HCT116 (cell line): ENCODE measurements at regions not wholly inside any gene's neighbourhood (a gene's known extent, or its start where the extent isn't known, plus 50 kb on each side); places are given as distances from the start of the nearest gene placed in this dataset.

Experiments used
- ATAC-seq: fragments of 200-7000 bp; cut with Tn5 transposase; 2 replicates; pipeline ENCODE4 v1.9.1; 2020; ENCODE audit warnings: mild to moderate bottlenecking, moderate library complexity
- BruUV-seq: library from RNA; stranded (reverse); fragments of 400-500 nt; replicated peaks from 2 replicates; lab custom pipeline; 2021; lab: Mats Ljungman, UMichigan
- CTCF ChIA-PET: fragments of 300-600 bp; sonication (Branson Sonifier 250); formaldehyde crosslinking; loops from one replicate; lab custom pipeline; 2021; ENCODE audit warnings: antibody characterized with exemption; lab: Charles Lee
- POLR2A ChIA-PET: fragments of 300-600, 350-600 bp; sonication (Branson Sonifier 250); formaldehyde crosslinking; loops from one replicate; lab custom pipeline; 2021; ENCODE audit warnings: antibody characterized with exemption; lab: Charles Lee
- RAD21 ChIA-PET, 2 experiments: fragments of 300-600 bp; sonication (Branson Sonifier 250); formaldehyde crosslinking; loops; one replicate each; lab custom pipeline; 2023; ENCODE audit warnings: low total read pairs in 2 of 2; ENCODE audit not compliant: uncharacterized antibody in 2 of 2, unreplicated experiment in 2 of 2, low non-redundant PET in 1 of 2; lab: Charles Lee
- DNase-seq: peaks from one replicate; pipeline ENCODE4 v3.0.0-alpha.2; 2010; ENCODE audit warnings: low read depth, low spot score
- H2AFZ ChIP-seq: fragments of 200-600 bp; shearing (Covaris generic), sonication (generic); 2 replicates; pipeline ENCODE4 v1.6.1; 2017; ENCODE audit warnings: low read depth, mixed run types, mixed read lengths, antibody characterized with exemption, low read length; ENCODE audit not compliant: poor library complexity, severe bottlenecking
- H3K27ac ChIP-seq: 2 replicates; pipeline ENCODE4 v1.5.1; 2012; ENCODE audit warnings: low read depth, low read length
- H3K27me3 ChIP-seq: fragments of 200-600 bp; sonication (generic); 2 replicates; pipeline ENCODE4 v1.6.1; 2016; ENCODE audit warnings: mixed run types, low read length, mixed read lengths; ENCODE audit not compliant: insufficient read depth
- H3K36me3 ChIP-seq, 2 experiments: fragments of 200-500 bp in 1 of 2; fragments of 200-600 bp in 1 of 2; sonication (Bioruptor generic) in 1 of 2; sonication (generic) in 1 of 2; 2 replicates each; pipeline versions ENCODE4 v1.5.1 to v1.6.1; 2014 to 2016; ENCODE audit warnings: low read length in 2 of 2, inconsistent platforms in 1 of 2, mixed read lengths in 1 of 2, mixed run types in 1 of 2; ENCODE audit not compliant: insufficient read depth in 2 of 2, control insufficient read depth in 1 of 2
- H3K4me1 ChIP-seq, 2 experiments: fragments of 200-600 bp in 1 of 2; sonication (generic) in 1 of 2; 2 replicates each; pipeline versions ENCODE4 v1.5.1 to v1.6.1; 2012 to 2017; ENCODE audit warnings: low read length in 2 of 2, inconsistent platforms in 1 of 2, mild to moderate bottlenecking in 1 of 2, mixed read lengths in 1 of 2, mixed run types in 1 of 2, moderate library complexity in 1 of 2; ENCODE audit not compliant: insufficient read depth in 2 of 2, control insufficient read depth in 1 of 2
- H3K4me2 ChIP-seq: fragments of 200-600 bp; sonication (generic); 2 replicates; pipeline ENCODE4 v1.6.1; 2017; ENCODE audit warnings: mixed run types, low read length, mixed read lengths
- H3K4me3 ChIP-seq, 2 experiments: fragments of 200-600 bp in 1 of 2; sonication (generic) in 1 of 2; replicated peaks in 1 of 2; 2 replicates each; pipeline ENCODE4 v1.5.1; 2011 to 2016; ENCODE audit warnings: low read length in 2 of 2, control low read depth in 1 of 2, low read depth in 1 of 2, mild to moderate bottlenecking in 1 of 2, mixed read lengths in 1 of 2, mixed run types in 1 of 2
- H3K79me2 ChIP-seq: fragments of 200-600 bp; sonication (generic); 2 replicates; pipeline ENCODE4 v1.6.1; 2017; ENCODE audit warnings: mild to moderate bottlenecking, mixed run types, low read length, moderate library complexity, mixed read lengths; ENCODE audit not compliant: insufficient read depth
- H3K9ac ChIP-seq: fragments of 200-600 bp; sonication (generic); 2 replicates; pipeline ENCODE4 v1.6.1; 2016; ENCODE audit warnings: low read length, mixed read lengths
- H3K9me2 ChIP-seq: fragments of 200-600 bp; sonication (generic), shearing (Covaris generic); 2 replicates; pipeline ENCODE4 v1.6.1; 2017; ENCODE audit warnings: mixed run types, mild to moderate bottlenecking, moderate library complexity; ENCODE audit not compliant: insufficient read depth
- H3K9me3 ChIP-seq, 2 experiments: fragments of 200-500 bp in 1 of 2; fragments of 200-600 bp in 1 of 2; sonication (Bioruptor generic) in 1 of 2; sonication (generic) in 1 of 2; 2 replicates each; pipeline ENCODE4 v1.6.1; 2014 to 2017; ENCODE audit warnings: low read length in 2 of 2, mixed read lengths in 2 of 2, inconsistent platforms in 1 of 2, low read depth in 1 of 2, mild to moderate bottlenecking in 1 of 2, mixed run types in 1 of 2, moderate library complexity in 1 of 2; ENCODE audit not compliant: control insufficient read depth in 1 of 2, insufficient read depth in 1 of 2
- H4K20me1 ChIP-seq: fragments of 200-600 bp; sonication (generic), shearing (Covaris generic); 2 replicates; pipeline ENCODE4 v1.6.1; 2017; ENCODE audit warnings: mixed run types, mild to moderate bottlenecking, moderate library complexity; ENCODE audit not compliant: insufficient read depth
- CBX3 ChIP-seq: IDR thresholded peaks from 2 replicates; pipeline ENCODE4 v1.6.1; 2012; ENCODE audit warnings: low read depth
- CEBPB ChIP-seq: IDR thresholded peaks from 2 replicates; pipeline ENCODE4 v1.6.1; 2012; ENCODE audit warnings: low read depth
- ELF1 ChIP-seq: IDR thresholded peaks from 2 replicates; pipeline ENCODE4 v1.6.1; 2012; ENCODE audit warnings: low read depth, borderline replicate concordance
- EZH2 ChIP-seq: fragments of 200-600 bp; sonication (generic); IDR thresholded peaks from 2 replicates; pipeline ENCODE4 v1.6.1; 2017; ENCODE audit warnings: antibody characterized with exemption, mixed run types
- EZH2phosphoT487 ChIP-seq: fragments of 200-600 bp; IDR thresholded peaks from 2 replicates; pipeline ENCODE4 v1.6.1; 2018; ENCODE audit warnings: antibody characterized with exemption, borderline replicate concordance
- FOSL1 ChIP-seq: IDR thresholded peaks from 2 replicates; pipeline ENCODE4 v1.6.1; 2012; ENCODE audit warnings: low read depth
- JUND ChIP-seq: IDR thresholded peaks from 2 replicates; pipeline ENCODE4 v1.6.1; 2012
- POLR2A ChIP-seq: IDR thresholded peaks from 2 replicates; pipeline ENCODE4 v1.7.0; 2011; ENCODE audit warnings: borderline replicate concordance; ENCODE audit not compliant: insufficient read depth, insufficient read length; ENCODE audit errors: extremely low read depth
- POLR2AphosphoS5 ChIP-seq: IDR thresholded peaks from 2 replicates; pipeline ENCODE4 v1.6.1; 2011; ENCODE audit warnings: mild to moderate bottlenecking, low read depth, low read length, moderate library complexity
- RAD21 ChIP-seq: IDR thresholded peaks from 2 replicates; pipeline ENCODE4 v1.6.1; 2012; ENCODE audit warnings: low read depth, mild to moderate bottlenecking
- REST ChIP-seq: IDR thresholded peaks from 2 replicates; pipeline ENCODE4 v1.6.1; 2012; ENCODE audit warnings: low read depth
- SIN3A ChIP-seq: IDR thresholded peaks from 2 replicates; pipeline ENCODE4 v1.6.1; 2012; ENCODE audit warnings: low read depth
- SRF ChIP-seq: IDR thresholded peaks from 2 replicates; pipeline ENCODE4 v1.6.1; 2012; ENCODE audit warnings: low read depth
- TCF7L2 ChIP-seq: IDR thresholded peaks from 2 replicates; pipeline ENCODE4 v1.7.0; 2011; ENCODE audit warnings: borderline replicate concordance, inconsistent platforms; ENCODE audit not compliant: insufficient read depth, insufficient read length; ENCODE audit errors: extremely low read depth
- YY1 ChIP-seq: IDR thresholded peaks from 2 replicates; pipeline ENCODE4 v1.6.1; 2011; ENCODE audit warnings: low read length, low read depth, moderate library complexity, mild to moderate bottlenecking; ENCODE audit not compliant: insufficient replicate concordance; ENCODE audit errors: extremely low read depth
- ZFX ChIP-seq: fragments of 450-650 bp; IDR thresholded peaks from 2 replicates; pipeline ENCODE4 v1.6.1; 2017
- ZNF274 ChIP-seq: fragments of 200-500 bp; sonication (Bioruptor generic); IDR thresholded peaks from 2 replicates; pipeline ENCODE4 v1.6.1; 2014; ENCODE audit warnings: mild to moderate bottlenecking, low read depth, low read length, inconsistent platforms
- intact Hi-C: fragments of 100-400 bp; cut with micrococcal nuclease; formaldehyde crosslinking; loops from 2 replicates; pipeline ENCODE4 v1.10.0; 2022
- TF ChIP-seq, protein P1 (sequence below): IDR thresholded peaks from 2 replicates; pipeline ENCODE4 v1.6.1; 2012
- TF ChIP-seq, protein P2 (sequence below): IDR thresholded peaks from 2 replicates; pipeline ENCODE4 v1.6.1; 2012
- TF ChIP-seq, protein P3 (sequence below): IDR thresholded peaks from 2 replicates; pipeline ENCODE4 v1.6.1; 2011; ENCODE audit warnings: mild to moderate bottlenecking, low read length, moderate library complexity; ENCODE audit not compliant: insufficient replicate concordance; ENCODE audit errors: extremely low read depth

DNA sequence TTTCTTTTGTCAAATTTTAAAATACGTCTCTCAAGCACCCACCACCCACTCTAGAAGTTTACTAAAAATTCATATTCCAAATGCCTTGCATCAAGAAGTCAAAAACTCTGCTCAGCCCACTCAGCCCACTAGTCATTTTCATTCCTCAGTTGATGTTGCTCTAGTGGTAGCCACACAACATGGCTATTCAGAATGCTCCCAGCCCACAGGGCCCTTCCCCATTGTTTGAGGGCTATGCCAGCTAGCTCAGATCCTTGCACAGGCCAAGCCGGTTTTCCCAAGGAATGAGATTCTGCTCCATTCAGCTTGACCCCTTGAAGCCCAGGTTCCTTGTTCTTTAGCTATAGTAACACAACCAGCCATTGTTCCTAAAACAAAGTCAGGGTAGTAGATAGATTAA lies 297.5 kb upstream of the RASGEF1B start (continued):
- TF ChIP-seq REST (no peak), CEBPB (no peak), ELF1 (no peak), EZH2 (no peak), RAD21 (no peak), JUND (no peak), ZFX (no peak), TCF7L2 (no peak), YY1 (no peak), ZNF274 (no peak), EZH2phosphoT487 (no peak)
- TF ChIP-seq, protein P1, sequence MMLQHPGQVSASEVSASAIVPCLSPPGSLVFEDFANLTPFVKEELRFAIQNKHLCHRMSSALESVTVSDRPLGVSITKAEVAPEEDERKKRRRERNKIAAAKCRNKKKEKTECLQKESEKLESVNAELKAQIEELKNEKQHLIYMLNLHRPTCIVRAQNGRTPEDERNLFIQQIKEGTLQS, result no peak
- TF ChIP-seq, all 23 proteins: peak for 0

DNA sequence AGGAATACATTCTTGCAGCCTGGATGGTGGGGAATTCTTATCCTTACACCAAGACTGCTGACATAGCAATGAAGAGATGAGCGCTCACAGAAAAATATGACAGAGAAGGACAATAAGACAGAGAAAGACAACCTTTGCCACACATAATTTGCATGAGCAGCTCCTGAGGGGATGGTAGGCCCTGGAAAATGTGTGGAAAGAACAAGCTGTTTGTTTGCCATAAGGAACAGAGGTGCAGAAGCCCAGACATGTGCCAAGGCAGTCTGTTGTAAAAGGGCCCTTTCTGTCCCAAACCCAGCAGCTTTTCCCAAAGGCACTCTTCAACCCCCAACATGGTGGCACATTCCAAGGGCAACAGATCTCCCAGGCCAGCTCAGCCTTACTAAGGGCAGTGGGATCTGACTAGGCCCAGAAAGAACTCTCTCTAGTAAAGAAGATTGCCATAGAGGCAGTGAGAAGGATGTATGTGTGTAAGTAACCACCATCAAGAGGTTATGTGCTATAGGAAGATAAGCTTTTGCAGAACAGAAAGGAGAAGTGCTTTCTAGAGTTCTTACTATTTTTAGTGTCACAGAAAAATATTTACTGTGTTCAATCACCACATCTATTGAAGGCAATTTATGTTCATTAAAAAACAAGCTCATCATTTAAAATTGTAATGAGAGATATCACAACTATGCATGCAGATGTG lies 287.0 kb upstream of the RASGEF1B start:
- Histone ChIP-seq H3K36me3 (no peaks in the 10 kb centered on the region), H4K20me1 (no peaks in the 10 kb centered on the region), H3K4me2 (no peak overlapping the region), H3K4me3 (no peak overlapping the region), H3K9me2 (no peaks in the 10 kb centered on the region), H3K4me1 (no peaks in the 10 kb centered on the region), H3K9me3 (no peaks in the 10 kb centered on the region), H3K9ac (no peak overlapping the region), H2AFZ (no peak overlapping the region), H3K27me3 (0 out of 2 replicates have a peak, but pooled peaks cover 5% of the 10 kb centered on the region), H3K79me2 (no peaks in the 10 kb centered on the region), H3K27ac (no peak overlapping the region)
- BruUV-seq, result no TSS peak
- ATAC-seq (no peak), DNase-seq (no peak)
- intact Hi-C loops, result no loop called here
- ChIA-PET POLR2A (no interaction called here), CTCF (no interaction called here), RAD21 (no interaction called here)
- TF ChIP-seq FOSL1 (no peak), SIN3A (no peak), SRF (no peak), POLR2A (no peak), TCF7L2 (no peak), POLR2AphosphoS5 (no peak), ZFX (no peak), CBX3 (no peak)
- TF ChIP-seq, protein P2, sequence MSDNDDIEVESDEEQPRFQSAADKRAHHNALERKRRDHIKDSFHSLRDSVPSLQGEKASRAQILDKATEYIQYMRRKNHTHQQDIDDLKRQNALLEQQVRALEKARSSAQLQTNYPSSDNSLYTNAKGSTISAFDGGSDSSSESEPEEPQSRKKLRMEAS, result no peak
- TF ChIP-seq, protein P3, sequence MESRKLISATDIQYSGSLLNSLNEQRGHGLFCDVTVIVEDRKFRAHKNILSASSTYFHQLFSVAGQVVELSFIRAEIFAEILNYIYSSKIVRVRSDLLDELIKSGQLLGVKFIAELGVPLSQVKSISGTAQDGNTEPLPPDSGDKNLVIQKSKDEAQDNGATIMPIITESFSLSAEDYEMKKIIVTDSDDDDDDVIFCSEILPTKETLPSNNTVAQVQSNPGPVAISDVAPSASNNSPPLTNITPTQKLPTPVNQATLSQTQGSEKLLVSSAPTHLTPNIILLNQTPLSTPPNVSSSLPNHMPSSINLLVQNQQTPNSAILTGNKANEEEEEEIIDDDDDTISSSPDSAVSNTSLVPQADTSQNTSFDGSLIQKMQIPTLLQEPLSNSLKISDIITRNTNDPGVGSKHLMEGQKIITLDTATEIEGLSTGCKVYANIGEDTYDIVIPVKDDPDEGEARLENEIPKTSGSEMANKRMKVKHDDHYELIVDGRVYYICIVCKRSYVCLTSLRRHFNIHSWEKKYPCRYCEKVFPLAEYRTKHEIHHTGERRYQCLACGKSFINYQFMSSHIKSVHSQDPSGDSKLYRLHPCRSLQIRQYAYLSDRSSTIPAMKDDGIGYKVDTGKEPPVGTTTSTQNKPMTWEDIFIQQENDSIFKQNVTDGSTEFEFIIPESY, result no peak
